ENCODE measurements at regions not wholly inside any gene's neighbourhood (a gene's known extent, or its start where the extent isn't known, plus 50 kb on each side); places are given as distances from the start of the nearest gene placed in this dataset.
"Not testable (repeated sequence)": the region's sequence is repeated elsewhere in the genome, so short reads cannot be mapped to it uniquely, and the experiment has no call there.

DNA sequence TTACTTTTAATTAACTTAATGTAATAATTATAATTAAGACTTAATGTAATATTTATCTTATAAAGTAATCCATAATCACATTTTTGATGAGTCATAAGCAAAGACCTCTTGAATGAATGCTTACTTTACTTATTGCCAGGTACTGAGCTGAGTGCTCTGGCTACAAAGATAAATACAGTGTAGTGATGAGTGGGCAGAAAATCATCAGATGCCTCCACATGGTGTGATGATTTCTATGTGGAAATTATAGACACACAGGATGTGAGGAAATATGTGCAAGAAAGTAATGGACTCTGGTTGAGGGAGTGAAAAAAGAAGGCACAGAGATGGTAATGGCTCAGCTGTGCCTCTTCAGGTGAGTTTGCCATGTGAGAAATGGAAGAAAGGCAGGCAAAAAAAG lies 422.6 kb upstream of the CD180 start:
- no peak for DNase-seq

DNA sequence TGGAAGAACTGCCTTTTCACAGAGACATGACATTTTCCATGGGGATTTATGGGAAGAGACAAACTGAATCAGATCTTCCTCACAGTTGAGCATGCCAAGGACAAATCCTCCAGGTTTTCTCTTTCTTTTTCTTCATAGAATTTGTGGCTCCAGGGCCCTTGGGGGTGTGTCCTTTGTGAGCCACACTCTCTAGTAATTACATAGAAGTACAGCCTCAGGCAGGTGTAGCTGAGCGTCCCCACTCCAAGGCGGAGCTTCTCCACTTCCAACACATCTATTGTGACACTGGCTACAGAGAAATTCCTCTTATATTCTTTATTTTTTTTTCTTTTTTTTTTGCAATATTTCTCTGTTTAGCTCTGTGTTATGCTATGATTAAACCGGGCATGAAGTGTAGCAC lies 420.5 kb upstream of the CD180 start:
- DNase-seq: no peak

DNA sequence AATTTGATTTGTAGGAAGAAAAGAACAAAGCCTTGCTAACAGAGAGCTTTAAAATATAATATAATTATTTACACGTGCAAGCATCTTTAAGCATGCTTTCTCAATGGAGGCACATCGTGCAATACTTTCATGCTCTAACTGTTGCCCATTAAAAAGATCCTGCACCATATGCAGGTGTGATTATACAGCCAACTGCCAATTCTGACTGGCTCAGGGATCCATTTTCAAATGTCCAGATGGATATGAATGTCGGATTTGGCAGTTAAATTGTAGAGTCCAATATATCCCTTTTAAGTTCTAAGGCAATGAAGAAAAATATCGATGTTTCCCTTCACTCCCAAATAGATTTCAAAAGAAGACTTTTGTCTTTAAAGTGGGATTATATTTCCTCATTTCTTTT lies 416.4 kb upstream of the CD180 start:
- DNase-seq: no peak

DNA sequence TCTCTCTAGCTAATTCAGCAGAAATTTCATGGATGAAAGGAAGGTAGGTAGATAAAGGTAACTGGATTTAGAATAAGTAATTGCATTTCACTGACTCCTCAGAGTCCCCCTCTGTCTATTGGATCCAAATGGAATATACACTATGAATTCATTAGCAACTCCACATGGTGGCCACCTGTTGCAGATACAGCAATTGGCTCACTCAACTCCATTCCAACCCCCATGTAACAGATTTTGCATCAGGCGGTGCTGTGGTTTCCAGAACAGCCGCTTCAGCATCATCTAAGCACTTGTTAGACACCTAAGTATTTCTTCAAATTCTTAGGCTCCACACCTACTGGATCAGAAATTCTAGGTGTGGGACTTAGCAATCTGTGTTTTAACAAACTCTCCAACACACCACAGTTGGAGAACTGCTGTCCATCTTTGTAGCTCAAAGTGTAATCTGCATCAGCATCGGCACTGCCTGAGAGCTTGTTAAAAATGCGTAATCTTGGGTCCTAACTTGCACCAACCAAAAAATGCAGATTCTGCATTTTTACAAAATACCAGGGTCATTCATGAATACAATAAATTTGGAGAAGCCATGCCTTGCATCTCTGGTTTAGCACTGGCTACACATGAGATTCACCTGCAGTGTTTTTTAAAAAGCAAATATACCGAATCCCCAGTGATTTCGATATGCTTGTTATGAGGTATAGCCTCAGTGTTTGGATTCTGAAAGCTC lies 413.8 kb upstream of the CD180 start:
- DNase-seq: no peak

DNA sequence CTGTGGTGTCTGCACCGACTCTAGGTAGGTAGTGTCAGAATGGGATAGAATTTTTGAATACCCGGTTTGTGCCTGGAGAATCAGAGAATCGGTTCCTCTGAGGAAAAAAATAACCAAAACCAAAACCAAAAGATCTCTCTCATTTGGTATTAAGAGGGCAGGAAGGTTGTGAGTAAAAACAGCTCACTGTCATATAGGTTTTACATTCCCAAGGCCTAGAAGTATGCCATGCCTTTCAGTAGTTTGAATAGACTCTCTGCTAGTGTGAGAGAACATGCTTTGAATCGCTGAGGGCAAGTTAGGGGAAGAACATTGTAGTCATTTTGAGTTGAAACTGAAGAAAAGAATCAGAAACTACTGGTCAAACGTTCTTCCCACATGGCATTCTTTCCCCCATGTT lies 411.4 kb upstream of the CD180 start:
- DNase-seq: no peak

DNA sequence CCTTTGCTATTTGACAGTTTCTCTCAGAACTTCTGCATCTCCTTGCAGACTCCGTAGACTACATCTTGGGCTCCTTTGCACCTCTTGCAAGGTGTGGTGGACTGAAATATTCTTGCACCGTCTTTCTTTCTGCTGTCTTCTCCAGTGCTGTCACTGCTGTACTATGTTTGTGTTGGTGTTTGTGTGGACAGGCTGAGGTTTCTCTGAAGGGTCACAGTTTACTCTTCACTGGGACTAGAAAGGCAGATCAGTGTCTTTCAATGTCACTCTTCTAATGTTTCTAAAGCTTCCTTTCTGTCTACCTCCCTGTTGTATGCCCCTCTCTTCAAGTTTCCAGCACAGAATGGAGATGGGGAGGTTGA lies 410.0 kb upstream of the CD180 start:
- no peak for DNase-seq

DNA sequence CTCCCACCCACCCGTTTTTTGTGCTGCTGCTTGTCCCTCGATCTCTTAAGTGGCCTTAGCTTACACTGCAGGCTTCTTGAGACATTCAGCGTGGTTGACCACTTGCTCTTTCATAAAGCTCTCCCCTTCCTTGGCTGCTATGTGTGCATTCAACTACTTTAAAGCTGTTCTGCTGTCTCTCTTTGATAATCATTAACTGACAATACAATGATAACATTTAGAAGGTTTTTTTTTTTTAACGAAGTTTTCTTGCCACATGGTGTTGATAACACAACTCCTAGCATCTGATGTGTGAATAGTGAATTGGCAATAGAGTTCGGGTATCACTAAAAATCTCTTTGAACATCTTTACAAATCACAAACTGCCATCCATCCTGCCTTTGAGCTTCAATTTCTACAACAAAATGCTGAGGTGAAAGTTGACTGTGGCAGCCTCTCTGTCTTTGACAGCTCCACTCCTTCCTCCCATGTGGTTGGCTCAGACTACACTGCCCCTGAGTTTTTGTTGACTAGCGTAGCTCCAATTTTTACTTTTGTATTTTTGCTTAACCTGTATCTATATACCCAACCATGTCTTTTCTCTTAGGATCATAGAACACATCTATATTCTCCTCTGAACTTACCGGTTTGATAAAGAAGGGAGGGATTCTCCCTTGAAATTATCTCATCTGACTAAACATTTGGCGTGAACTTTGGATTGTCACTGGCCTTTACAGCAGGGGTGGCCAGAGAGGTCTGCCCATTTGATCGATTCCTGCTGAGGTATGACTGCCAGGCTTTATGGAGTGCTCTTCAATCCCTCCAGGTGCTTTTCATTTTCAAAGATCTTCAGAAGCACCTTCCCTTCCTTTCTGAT lies 409.4 kb upstream of the CD180 start:
- no peak for DNase-seq

DNA sequence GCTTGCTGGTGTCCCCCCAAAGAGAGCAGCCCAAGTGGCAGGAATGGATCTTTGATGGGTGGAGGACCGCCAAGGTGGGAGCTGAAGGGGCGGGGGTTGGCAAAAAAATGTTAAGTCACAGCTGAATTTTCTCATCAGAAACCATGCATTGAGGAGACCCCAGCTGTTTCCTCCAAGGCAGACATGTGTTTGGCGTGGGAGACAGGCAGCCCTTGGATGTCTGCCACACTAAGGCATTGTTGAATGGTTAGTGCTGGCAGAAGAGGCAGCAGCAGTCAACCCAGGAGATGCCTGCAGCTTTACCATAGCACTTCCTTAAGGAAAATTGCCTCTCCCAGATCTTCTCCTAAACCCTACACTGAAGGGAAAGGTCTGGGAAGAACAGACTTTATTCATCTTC lies 394.9 kb upstream of the CD180 start:
- DNase-seq: no peak

DNA sequence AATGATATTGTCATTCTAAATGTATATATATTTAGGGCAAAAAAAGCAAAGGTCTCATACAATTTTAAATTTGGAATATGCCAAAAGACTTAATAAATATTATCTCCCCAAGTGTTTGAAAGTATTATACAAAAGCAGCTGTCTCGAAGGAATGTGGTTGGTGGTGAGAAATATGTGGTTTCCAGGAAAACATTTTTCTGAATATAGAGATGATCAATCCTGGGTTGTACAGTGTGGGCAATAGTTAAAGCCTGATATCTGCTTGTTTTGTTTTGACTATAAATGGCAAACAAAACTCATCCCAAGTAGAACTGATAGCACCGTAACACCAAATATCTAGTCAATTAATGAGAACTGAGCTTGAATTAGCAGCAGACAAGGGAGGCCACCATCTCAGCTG lies 391.8 kb upstream of the CD180 start:
- DNase-seq: no peak

DNA sequence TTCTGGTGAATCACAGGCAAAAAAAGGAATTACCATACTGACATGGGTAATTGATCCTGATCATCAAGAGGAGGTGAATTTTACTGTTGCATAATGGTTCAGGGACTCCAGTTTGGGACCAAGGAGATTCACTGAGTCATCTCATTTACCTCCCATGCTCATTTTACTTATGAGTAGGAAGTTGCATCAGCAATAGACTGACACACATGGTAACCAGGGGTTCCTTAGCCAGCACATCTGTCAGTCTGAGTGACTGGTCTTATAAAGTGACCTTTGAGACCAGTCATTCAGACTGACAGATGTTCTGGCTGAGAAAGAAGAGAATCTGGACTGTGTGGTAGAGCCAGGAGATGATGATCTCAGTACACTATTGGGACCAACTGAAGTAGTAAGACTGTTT lies 384.6 kb upstream of the CD180 start:
- no peak for DNase-seq

DNA sequence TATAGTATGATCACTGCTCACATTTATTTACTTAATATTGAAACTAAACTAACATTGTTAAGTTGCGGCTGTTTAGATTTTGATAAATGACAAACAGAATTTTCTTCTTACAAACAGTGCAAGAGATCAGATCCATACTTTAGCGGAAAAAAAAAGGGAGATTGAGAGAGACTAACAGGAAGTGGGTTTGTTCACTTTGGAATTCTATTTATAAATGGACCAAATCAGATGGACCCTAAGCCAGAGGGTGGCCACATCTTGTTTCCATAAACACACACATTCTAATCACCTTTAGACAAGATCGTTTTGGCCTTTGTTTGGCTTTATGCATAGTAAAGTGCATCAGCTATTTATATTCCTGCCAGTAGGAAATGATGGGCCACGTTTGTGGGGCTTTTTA lies 381.4 kb upstream of the CD180 start:
- no peak for DNase-seq

DNA sequence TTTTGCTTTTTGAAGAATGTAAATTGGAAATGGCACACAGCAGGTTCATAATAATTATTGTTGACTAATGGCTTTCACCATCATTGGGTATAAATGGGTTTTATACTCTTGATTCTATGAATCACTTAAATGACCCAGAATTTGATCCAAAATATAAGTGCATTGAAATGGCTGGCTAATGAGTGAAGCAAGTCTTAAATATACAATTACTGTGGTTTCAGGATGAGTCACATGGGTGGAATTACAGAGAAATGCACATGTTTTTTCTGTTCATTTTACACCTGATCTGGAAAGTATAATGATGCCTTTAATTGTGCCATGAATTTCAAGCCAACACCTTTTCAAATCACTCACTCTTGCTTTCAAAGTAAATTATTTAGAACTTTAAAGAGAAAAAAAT lies 380.8 kb upstream of the CD180 start:
- DNase-seq: no peak

DNA sequence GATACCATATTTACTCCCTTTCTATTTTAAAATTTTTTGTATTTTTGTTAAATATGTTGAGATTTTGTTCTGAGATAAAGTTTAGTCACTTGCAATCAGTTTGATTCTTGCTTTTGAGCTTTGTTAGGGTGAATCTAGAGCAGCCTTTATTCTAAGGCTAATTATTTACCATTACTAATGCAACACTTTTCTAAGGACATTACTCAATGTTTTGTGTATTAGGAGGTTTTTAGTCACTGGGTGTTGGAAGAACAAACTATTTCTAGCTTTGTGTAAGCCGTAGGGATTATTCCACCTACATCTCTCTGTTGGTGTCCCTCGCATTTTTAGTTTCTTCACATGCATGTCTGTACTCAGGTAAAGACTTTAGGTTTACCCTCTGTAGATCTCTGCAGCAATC lies 379.5 kb upstream of the CD180 start:
- no peak for DNase-seq

DNA sequence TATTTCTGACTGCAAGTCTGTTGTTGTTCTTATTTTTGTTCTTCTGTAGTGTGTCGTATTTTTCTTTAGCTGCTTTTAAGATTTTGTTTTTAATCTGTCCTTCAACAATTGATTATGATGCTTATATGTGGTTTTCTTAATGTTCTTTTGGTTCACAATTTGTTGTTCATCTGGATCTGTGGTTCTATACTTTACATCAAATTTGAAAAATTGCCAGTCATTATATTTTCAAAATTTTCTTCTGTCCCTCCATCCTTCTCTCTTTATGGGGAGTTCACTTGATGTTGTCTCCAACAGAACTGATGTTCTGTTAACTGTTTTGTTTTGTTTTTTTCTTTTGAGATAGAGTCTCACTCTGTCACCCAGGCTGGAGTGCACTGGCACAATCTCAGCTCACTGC lies 378.5 kb upstream of the CD180 start:
- no peak for DNase-seq

DNA sequence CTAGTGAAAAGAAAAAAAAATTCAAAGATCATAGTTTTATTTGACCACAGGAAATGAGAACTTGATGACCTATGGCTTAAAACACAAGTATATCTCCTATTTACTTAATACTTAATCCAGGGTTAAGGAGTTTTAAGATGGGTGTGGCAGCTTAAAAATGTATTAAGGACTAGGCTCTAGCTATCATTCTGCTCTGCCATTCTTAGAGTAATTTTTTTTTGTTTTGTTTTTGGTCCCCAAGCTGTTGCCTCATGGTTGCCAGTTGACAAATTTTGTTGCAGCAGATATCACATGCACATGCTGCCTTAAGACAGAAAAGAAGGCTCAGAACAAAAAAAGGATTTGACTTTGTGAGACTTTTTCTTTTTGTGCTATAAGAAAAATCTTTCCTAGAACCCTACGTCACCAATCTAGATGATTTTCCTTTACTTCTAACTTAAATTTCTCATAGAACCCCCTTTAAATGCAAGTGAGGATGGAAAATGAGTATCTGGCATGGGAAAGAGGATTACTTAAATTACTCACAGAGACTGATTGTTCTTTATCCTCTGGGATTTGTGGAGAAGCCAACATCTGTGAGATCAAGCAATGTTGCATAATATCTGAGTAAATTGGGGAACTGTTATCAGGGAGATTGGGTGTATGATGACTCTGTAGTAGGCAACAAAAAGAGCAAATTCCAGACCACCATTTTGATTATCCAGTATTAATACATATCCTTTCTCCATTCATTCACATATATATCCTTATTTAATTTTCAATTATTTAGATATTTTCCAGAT lies 364.7 kb upstream of the CD180 start:
- DNase-seq: no peak

DNA sequence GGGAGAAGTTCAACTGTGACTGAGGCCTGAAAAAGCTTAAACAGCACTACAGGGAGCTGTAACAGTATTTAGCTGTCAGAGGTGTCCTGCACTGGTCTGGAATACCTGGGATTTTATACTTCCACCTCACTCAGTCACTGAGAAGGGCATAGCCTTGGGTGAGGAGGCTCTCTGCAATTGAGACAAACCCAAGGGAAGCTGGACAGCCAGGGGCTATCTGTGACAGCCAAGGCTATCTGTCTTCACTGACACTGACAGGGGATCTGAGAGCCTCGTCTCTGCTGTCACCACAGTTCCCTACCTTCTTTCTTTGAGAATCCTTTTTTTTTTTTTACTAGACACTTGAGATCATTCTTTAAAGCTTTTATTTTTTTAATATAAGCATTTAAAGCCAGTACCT lies 356.2 kb upstream of the CD180 start:
- no peak for DNase-seq

DNA sequence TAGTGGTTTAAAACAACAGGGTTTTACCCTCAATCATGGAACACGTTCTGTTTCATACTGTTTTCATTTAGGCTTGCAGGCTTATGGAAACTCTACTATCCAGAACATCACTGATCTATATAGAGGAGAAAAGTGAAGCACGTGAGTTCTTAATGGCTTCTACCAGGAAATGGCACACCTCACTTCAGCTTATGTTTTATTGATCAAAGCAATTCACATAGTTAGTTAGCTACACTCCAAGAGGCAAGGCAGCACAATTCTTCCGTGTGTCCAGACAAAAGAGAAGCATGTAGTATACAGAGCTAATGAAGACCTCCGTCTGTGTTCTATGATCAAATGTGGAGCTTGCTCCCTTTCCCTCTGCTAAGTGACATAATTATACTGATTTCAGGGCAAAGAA lies 353.3 kb upstream of the CD180 start:
- no peak for DNase-seq

DNA sequence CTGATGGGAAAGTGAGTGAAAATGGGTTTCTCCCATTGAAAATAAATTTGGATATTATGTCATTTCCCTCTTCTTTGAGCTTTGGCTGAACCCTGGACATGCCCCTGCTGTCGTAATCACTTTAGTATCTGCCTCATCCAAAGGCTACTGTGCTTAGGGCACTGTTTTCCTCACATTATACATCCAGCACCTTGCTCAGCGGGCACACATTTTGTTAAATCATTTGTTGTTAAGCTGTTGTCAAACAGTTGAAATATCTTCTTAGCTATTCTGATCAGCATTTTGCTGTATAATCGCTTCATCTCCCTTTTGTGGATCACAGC lies 352.7 kb upstream of the CD180 start:
- no peak for DNase-seq

DNA sequence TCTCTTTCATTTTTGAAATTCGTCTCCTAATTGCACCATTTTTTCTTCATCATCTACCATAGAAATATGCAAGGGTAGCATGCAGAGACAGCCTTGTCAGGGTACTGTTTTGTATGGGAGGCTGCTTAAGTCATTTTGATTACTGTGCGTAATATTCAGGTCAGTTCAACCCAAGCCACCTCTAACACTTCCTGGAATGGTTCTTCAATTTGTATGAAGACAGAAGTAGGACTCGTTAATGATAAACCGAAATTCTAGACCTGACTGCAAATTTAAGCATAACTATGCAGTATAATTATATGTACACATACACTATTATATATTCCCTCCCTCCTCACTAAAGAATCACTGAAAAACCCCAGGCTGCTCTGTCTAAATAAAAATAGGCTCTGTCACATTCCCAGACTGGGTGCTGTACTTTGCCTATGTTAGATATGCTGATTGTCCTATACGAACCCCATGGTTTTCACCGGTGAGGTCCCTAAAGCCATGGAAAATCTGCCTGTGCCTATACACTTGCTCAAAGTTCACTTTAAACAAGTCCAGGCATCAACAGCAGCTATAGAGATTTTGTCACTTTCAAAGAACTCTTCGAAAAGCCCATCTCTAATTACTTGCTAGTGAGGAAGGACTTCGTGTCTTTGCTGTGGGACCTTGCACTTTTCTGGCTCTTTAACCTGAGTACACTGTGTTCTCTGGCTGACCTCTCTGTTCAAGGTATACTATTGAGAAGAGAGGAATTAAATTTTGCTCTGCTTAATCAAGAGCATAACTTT lies 352.1 kb upstream of the CD180 start:
- no peak for DNase-seq

DNA sequence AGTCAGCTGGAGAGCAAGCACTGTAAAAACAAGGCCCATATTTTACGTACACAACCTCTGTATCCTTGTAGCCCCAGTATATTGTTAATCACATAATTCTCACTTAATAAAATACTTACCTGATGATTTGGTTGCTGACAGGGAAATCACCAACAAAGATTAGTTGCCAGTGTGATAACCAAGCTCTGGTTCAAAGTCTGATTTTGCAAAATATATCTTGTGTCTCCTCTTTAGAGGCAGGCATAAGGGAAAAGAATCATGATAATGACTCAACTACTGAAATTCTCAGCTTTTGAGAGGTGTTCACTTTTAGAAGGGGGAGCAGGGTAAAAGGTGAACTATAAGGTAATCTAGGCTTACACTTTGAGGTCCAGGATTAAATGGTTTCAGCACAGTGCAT lies 351.1 kb upstream of the CD180 start:
- no peak for DNase-seq

DNA sequence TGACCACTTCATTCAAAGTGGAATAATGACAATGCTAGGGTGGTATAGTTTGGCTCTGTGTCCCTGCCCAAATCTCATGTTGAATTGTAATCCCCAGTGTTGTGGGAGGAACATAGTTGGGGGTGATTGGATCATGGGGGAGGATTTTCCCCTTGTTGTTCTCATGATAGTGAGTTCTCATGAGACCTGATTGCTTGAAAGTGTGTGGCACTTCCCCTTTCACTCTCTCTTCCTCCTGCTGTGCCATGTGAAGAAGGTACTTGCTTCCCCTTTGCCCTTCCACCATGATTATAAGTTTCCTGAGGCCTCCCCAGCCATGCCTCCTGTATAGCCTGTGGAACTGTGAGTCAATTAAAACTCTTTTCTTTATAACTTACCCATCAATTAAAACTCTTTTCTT lies 348.3 kb upstream of the CD180 start:
- DNase-seq: not testable (repeated sequence)

DNA sequence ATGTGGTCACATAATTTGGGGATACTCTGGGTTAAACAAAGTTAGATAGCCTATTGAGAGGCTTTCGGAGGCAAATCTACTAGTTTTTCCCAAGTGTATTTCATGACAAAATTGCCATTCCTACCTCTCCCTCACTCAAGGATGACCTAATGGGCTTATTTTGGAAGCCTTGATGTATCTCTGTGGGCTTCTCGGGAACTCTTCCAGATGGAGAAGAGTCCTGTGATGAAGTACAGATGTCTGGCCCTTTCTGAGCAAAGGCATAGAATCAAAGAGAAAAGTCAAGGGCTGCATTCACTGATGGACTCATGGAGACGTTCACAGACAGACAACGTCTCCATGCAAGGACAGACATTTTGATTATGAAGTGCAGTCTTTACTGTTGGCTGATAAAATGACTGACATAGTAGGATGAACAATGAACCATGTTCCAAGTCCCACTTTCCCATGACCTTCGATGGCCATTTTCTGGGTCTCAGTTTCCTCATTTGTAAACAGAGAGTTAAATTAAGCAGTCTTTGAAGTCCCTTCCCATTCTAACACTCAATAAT lies 347.2 kb upstream of the CD180 start:
- DNase-seq: no peak

DNA sequence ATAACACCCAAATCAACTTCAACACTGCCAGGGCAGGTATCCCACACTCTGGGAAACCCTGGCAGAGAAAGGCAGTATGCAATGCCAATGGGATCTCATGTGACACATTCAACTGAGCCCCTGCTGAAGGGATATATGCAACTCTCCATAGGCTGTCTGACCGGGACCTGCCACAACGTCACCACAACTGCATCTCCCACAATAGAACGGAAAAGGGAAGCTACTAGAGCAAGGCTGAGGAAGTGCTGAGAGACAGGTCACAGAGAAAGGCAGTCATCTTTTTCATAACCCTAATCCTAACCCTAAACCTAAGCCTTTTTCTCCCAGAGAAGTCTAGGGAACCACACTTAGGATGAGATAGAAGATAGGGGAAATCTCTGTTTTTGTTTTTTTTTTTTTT lies 345.9 kb upstream of the CD180 start:
- DNase-seq: no peak

Measured in NCI-H2029 (cell line).